Endothelial cell of umbilical vein (primary cell): ENCODE measurements at regions not wholly inside any gene's neighbourhood (a gene's known extent, or its start where the extent isn't known, plus 50 kb on each side); places are given as distances from the start of the nearest gene placed in this dataset.

Experiments used
- BruUV-seq: library from RNA; stranded (reverse); fragments of 400-500 nt; replicated peaks from 2 replicates; lab custom pipeline; 2021; lab: Mats Ljungman, UMichigan
- CTCF ChIA-PET: fragments of 300-600, 350-600 bp; sonication (Branson Sonifier 250); formaldehyde crosslinking; loops from one replicate; lab custom pipeline; 2021; ENCODE audit warnings: antibody characterized with exemption, inconsistent platforms; lab: Charles Lee
- POLR2A ChIA-PET: fragments of 300-600, 350-600 bp; sonication (Branson Sonifier 250); formaldehyde crosslinking; loops from one replicate; lab custom pipeline; 2021; ENCODE audit warnings: antibody characterized with exemption, inconsistent platforms; lab: Charles Lee
- DNase-seq: peaks from one replicate; pipeline ENCODE4 v3.0.0-alpha.2; 2011; ENCODE audit warnings: low read depth, low spot score
- FAIRE-seq: peaks from 2 replicates; lab custom pipeline; 2011; peaks lifted over from hg19 to GRCh38; lab: Jason Lieb, UNC
- H2AFZ ChIP-seq: 2 replicates; pipeline ENCODE4 v1.6.0; 2012; ENCODE audit warnings: low read depth, low read length, control low read depth, inconsistent platforms
- H3K27ac ChIP-seq: 2 replicates; pipeline ENCODE4 v1.5.1; 2011; ENCODE audit warnings: low read depth, mild to moderate bottlenecking, control low read depth, low read length, moderate library complexity; ENCODE audit not compliant: insufficient read depth
- H3K27me3 ChIP-seq, 2 experiments: 2 replicates each; pipeline versions ENCODE4 v1.6.0 to v1.6.1; 2011; ENCODE audit warnings: low read length in 2 of 2, mixed read lengths in 1 of 2; ENCODE audit not compliant: control insufficient read depth in 2 of 2, insufficient read depth in 2 of 2
- H3K36me3 ChIP-seq, 2 experiments: 2 replicates in 1 of 2; 3 replicates in 1 of 2; pipeline ENCODE4 v1.5.1; 2011; ENCODE audit warnings: low read length in 2 of 2, mild to moderate bottlenecking in 1 of 2, moderate library complexity in 1 of 2; ENCODE audit not compliant: control insufficient read depth in 2 of 2, insufficient read depth in 2 of 2; ENCODE audit errors: extremely low read depth in 1 of 2
- H3K4me1 ChIP-seq: 3 replicates; pipeline ENCODE4 v1.5.1; 2011; ENCODE audit warnings: mild to moderate bottlenecking, low read length; ENCODE audit not compliant: control insufficient read depth, insufficient read depth; ENCODE audit errors: extremely low read depth
- H3K4me2 ChIP-seq: 2 replicates; pipeline ENCODE4 v1.6.1; 2011; ENCODE audit warnings: low read length, control low read depth, mixed read lengths; ENCODE audit not compliant: insufficient read depth
- H3K4me3 ChIP-seq, 3 experiments: fragments of 200-600 bp in 1 of 3; sonication (generic), shearing (Covaris generic) in 1 of 3; replicated peaks in 1 of 3; 2 replicates each; pipeline ENCODE4 v1.5.1; 2011 to 2016; ENCODE audit warnings: control low read depth in 3 of 3, low read length in 3 of 3, mild to moderate bottlenecking in 2 of 3, inconsistent platforms in 1 of 3, low read depth in 1 of 3, moderate library complexity in 1 of 3; ENCODE audit not compliant: insufficient read depth in 1 of 3
- H3K79me2 ChIP-seq: 2 replicates; pipeline ENCODE4 v1.6.0; 2012; ENCODE audit warnings: low read length, inconsistent platforms; ENCODE audit not compliant: control insufficient read depth, insufficient read depth
- H3K9ac ChIP-seq: replicated peaks from 2 replicates; pipeline ENCODE3; 2011; ENCODE audit warnings: low read length, control low read depth; ENCODE audit not compliant: insufficient read depth; ENCODE audit errors: extremely low read depth
- H3K9me1 ChIP-seq: replicated peaks from 3 replicates; pipeline ENCODE4 v1.6.0; 2011; ENCODE audit warnings: mild to moderate bottlenecking, low read length; ENCODE audit not compliant: control insufficient read depth, insufficient read depth; ENCODE audit errors: extremely low read depth
- H3K9me3 ChIP-seq: replicated peaks from 2 replicates; pipeline ENCODE4 v1.5.1; 2012; ENCODE audit warnings: low read length, inconsistent platforms; ENCODE audit not compliant: control insufficient read depth, insufficient read depth
- H4K20me1 ChIP-seq: replicated peaks from 2 replicates; pipeline ENCODE3; 2011; ENCODE audit warnings: mild to moderate bottlenecking, low read length; ENCODE audit not compliant: control insufficient read depth, insufficient read depth; ENCODE audit errors: extremely low read depth
- EZH2 ChIP-seq: IDR thresholded peaks from 2 replicates; pipeline ENCODE4 v1.6.1; 2012; ENCODE audit warnings: borderline replicate concordance, low read depth, mild to moderate bottlenecking, moderate library complexity, low read length, inconsistent platforms; ENCODE audit not compliant: severe bottlenecking
- FOS ChIP-seq: IDR thresholded peaks from 2 replicates; pipeline ENCODE4 v1.6.1; 2011; ENCODE audit warnings: mild to moderate bottlenecking, low read length, moderate library complexity, borderline replicate concordance; ENCODE audit not compliant: insufficient read depth
- GATA2 ChIP-seq: IDR thresholded peaks from 2 replicates; pipeline ENCODE4 v1.7.0; 2011; ENCODE audit warnings: low read depth, mild to moderate bottlenecking, moderate library complexity, mixed read lengths, low read length; ENCODE audit not compliant: insufficient read length, insufficient read depth
- JUN ChIP-seq: IDR thresholded peaks from 2 replicates; pipeline ENCODE4 v1.6.1; 2011; ENCODE audit warnings: borderline replicate concordance, low read depth; ENCODE audit not compliant: insufficient read length, insufficient read depth
- MYC ChIP-seq: IDR thresholded peaks from one replicate; pipeline ENCODE4 v1.6.1; 2011; ENCODE audit warnings: mild to moderate bottlenecking, low read depth, low read length
- POLR2A ChIP-seq: IDR thresholded peaks from 2 replicates; pipeline ENCODE4 v1.6.1; 2012; ENCODE audit warnings: low read depth, mild to moderate bottlenecking, control low read depth, low read length
- POLR2AphosphoS5 ChIP-seq: IDR thresholded peaks from 2 replicates; pipeline ENCODE4 v1.6.1; 2012; ENCODE audit warnings: low read depth, mild to moderate bottlenecking, control low read depth, low read length, moderate library complexity; ENCODE audit not compliant: insufficient read depth
- dilution Hi-C: fragments of 300-500 bp; cut with MboI; formaldehyde crosslinking; loops from one replicate; pipeline ENCODE4 v1.15.0; 2019; ENCODE audit warnings: low sequenced_read_pairs; ENCODE audit not compliant: extremely low pct_ligation_motif_present
- intact Hi-C: fragments of 100-400 bp; cut with micrococcal nuclease; formaldehyde crosslinking; loops from one replicate; pipeline ENCODE4 v1.10.0; 2022
- TF ChIP-seq, protein P1 (sequence below): IDR thresholded peaks from 2 replicates; pipeline ENCODE4 v1.6.1; 2011; ENCODE audit not compliant: insufficient read depth, insufficient read length
- TF ChIP-seq, protein P2 (sequence below), 2 donors: IDR thresholded peaks; 1 replicate in 1 of 2; 2 replicates in 1 of 2; pipeline ENCODE4 v1.5.1; 2011; ENCODE audit warnings: low read length in 2 of 2, mild to moderate bottlenecking in 2 of 2, moderate library complexity in 2 of 2, control low read depth in 1 of 2, inconsistent platforms in 1 of 2, low read depth in 1 of 2; ENCODE audit not compliant: insufficient read depth in 1 of 2; ENCODE audit errors: extremely low read depth in 1 of 2

DNA sequence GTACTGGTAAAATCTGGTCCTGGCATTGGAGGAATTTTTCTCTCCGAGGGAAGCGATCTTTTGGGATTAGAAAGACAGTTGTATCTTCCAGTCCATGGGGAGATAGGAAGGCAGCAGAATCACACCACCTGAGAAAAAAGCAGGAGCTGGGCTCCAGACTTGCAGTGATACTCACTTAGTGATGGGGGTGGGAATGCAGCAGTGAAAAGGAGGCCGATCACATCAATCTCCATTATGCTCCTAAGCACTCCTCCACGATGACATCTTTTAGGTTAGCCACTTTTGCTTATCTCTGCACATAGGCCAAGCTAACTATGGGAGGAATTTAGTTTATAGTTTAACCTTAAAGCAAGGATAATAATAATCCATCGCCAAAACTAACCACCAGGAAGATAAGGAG is 219.0 kb downstream of the DMAC1 start:
- TF ChIP-seq, protein P1, sequence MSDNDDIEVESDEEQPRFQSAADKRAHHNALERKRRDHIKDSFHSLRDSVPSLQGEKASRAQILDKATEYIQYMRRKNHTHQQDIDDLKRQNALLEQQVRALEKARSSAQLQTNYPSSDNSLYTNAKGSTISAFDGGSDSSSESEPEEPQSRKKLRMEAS, result no peak
- no peak for TF ChIP-seq POLR2AphosphoS5
- TF ChIP-seq JUN, result no peak
- TF ChIP-seq POLR2A, result no peak
- TF ChIP-seq, protein P2, sequence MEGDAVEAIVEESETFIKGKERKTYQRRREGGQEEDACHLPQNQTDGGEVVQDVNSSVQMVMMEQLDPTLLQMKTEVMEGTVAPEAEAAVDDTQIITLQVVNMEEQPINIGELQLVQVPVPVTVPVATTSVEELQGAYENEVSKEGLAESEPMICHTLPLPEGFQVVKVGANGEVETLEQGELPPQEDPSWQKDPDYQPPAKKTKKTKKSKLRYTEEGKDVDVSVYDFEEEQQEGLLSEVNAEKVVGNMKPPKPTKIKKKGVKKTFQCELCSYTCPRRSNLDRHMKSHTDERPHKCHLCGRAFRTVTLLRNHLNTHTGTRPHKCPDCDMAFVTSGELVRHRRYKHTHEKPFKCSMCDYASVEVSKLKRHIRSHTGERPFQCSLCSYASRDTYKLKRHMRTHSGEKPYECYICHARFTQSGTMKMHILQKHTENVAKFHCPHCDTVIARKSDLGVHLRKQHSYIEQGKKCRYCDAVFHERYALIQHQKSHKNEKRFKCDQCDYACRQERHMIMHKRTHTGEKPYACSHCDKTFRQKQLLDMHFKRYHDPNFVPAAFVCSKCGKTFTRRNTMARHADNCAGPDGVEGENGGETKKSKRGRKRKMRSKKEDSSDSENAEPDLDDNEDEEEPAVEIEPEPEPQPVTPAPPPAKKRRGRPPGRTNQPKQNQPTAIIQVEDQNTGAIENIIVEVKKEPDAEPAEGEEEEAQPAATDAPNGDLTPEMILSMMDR (IDR thresholded peaks at IDR 0.05; ENCODE audit: extremely low read depth in 1 of 2, insufficient read depth in 1 of 2, low read depth in 1 of 2, low read length in 2 of 2), result no peak
- no peak for TF ChIP-seq FOS
- TF ChIP-seq EZH2, result no peak
- no peak for TF ChIP-seq MYC
- TF ChIP-seq GATA2, result no peak
- H3K4me2 ChIP-seq, result no peak overlapping the region
- dilution Hi-C loops, result no loop called here
- no peaks in the 10 kb centered on the region for H3K27me3 ChIP-seq
- H3K27ac ChIP-seq, result no peak overlapping the region
- no TSS peak for BruUV-seq
- H3K36me3 ChIP-seq, result no peaks in the 10 kb centered on the region
- POLR2A ChIA-PET, result interaction anchor here (0.6 kb wide), 1 partner anchor 667 kb away, joined by 10 read pairs; no protein-coding TSS in a partner anchor
- H3K4me3 ChIP-seq, result no peak overlapping the region
- no peak for FAIRE-seq
- no peaks in the 10 kb centered on the region for H3K9me1 ChIP-seq
- no peak for DNase-seq
- H3K9ac ChIP-seq, result no peak overlapping the region
- CTCF ChIA-PET, result no interaction called here
- no peaks in the 10 kb centered on the region for H3K4me1 ChIP-seq
- no peaks in the 10 kb centered on the region for H3K9me3 ChIP-seq
- H2AFZ ChIP-seq, result no peak overlapping the region
- no peaks in the 10 kb centered on the region for H3K79me2 ChIP-seq
- intact Hi-C loops, result no loop called here
- H4K20me1 ChIP-seq, result no peaks in the 10 kb centered on the region
